RCC 7860 (cell line): ENCODE measurements at regions not wholly inside any gene's neighbourhood (a gene's known extent, or its start where the extent isn't known, plus 50 kb on each side); places are given as distances from the start of the nearest gene placed in this dataset.
"Not testable (repeated sequence)": the region's sequence is repeated elsewhere in the genome, so short reads cannot be mapped to it uniquely, and the experiment has no call there.

ENCODE experiments used
- DNase-seq: peaks from one replicate; pipeline ENCODE4 v3.0.0-alpha.2; 2015; ENCODE audit warnings: low spot score
- FAIRE-seq: peaks from 2 replicates; lab custom pipeline; 2012; peaks lifted over from hg19 to GRCh38; lab: Jason Lieb, UNC

- no peak for DNase-seq
- FAIRE-seq = no peak
Observed at GRCh38 chr6:103122766-103123601, 1729.5 kb downstream of the GRIK2 start.

- DNase-seq (no peak), FAIRE-seq (no peak)
Observed at GRCh38 chr6:103119056-103119455, 1725.5 kb downstream of the GRIK2 start.

GRCh38 chr6:103114582-103114981 lies 1721.1 kb downstream of the GRIK2 start:
- FAIRE-seq (no peak), DNase-seq (no peak)

GRCh38 chr6:103113416-103113815 lies 1719.9 kb downstream of the GRIK2 start:
- DNase-seq (no peak), FAIRE-seq (no peak)

- DNase-seq (no peak), FAIRE-seq (no peak)
Observed at GRCh38 chr6:103107985-103108384, 1714.5 kb downstream of the GRIK2 start.

GRCh38 chr6:103105686-103106085 lies 1712.2 kb downstream of the GRIK2 start:
- FAIRE-seq = no peak
- DNase-seq = no peak

GRCh38 chr6:103101267-103101666 lies 1707.8 kb downstream of the GRIK2 start:
- DNase-seq (no peak), FAIRE-seq (no peak)

- FAIRE-seq, DNase-seq: not testable (repeated sequence)
Observed at GRCh38 chr6:103092414-103092813, 1698.9 kb downstream of the GRIK2 start.

- FAIRE-seq (no peak), DNase-seq (no peak)
Observed at GRCh38 chr6:103085801-103086200, 1692.3 kb downstream of the GRIK2 start.

GRCh38 chr6:103081876-103082630 lies 1688.5 kb downstream of the GRIK2 start:
- DNase-seq (no peak), FAIRE-seq (no peak)

- FAIRE-seq = no peak
Observed at GRCh38 chr6:103081126-103081525, 1687.6 kb downstream of the GRIK2 start.

GRCh38 chr6:103080497-103080896 lies 1687.0 kb downstream of the GRIK2 start:
- FAIRE-seq (no peak), DNase-seq (no peak)

More at GRCh38 chr6:103081126-103081525, 1687.6 kb downstream of the GRIK2 start:
- DNase-seq = no peak

GRCh38 chr6:103079867-103080266 lies 1686.4 kb downstream of the GRIK2 start:
- no peak for DNase-seq
- no peak for FAIRE-seq

- FAIRE-seq (no peak), DNase-seq (no peak)
Observed at GRCh38 chr6:103062136-103062535, 1668.6 kb downstream of the GRIK2 start.

- FAIRE-seq (no peak), DNase-seq (no peak)
Observed at GRCh38 chr6:103047567-103047966, 1654.1 kb downstream of the GRIK2 start.

GRCh38 chr6:103042336-103042735 lies 1648.8 kb downstream of the GRIK2 start:
- no peak for DNase-seq

GRCh38 chr6:103036846-103037245 lies 1643.3 kb downstream of the GRIK2 start:
- no peak for DNase-seq
- no peak for FAIRE-seq

More at GRCh38 chr6:103042336-103042735, 1648.8 kb downstream of the GRIK2 start:
- no peak for FAIRE-seq

GRCh38 chr6:103027271-103027931 lies 1633.9 kb downstream of the GRIK2 start:
- DNase-seq = no peak
- FAIRE-seq = no peak

GRCh38 chr6:103018426-103018825 lies 1624.9 kb downstream of the GRIK2 start:
- FAIRE-seq (no peak), DNase-seq (no peak)

GRCh38 chr6:103017878-103018277 lies 1624.4 kb downstream of the GRIK2 start:
- DNase-seq (no peak), FAIRE-seq (no peak)

- DNase-seq (no peak), FAIRE-seq (no peak)
Observed at GRCh38 chr6:103011605-103012004, 1618.1 kb downstream of the GRIK2 start.
